Endodermal cell (in vitro differentiated cells): ENCODE measurements at regions not wholly inside any gene's neighbourhood (a gene's known extent, or its start where the extent isn't known, plus 50 kb on each side); places are given as distances from the start of the nearest gene placed in this dataset.
A peak's percentile ranks its signal among the peaks of the same experiment; 100 is the strongest.

Experiments used
- DNase-seq: peaks from one replicate; pipeline ENCODE4 v3.0.0-alpha.2; 2017
- H3K27ac ChIP-seq: 2 replicates; pipeline ENCODE4 v1.5.1; 2013; ENCODE audit warnings: mild to moderate bottlenecking, low read depth, low read length, moderate library complexity
- H3K27me3 ChIP-seq: 2 replicates; pipeline ENCODE4 v1.6.1; 2013; ENCODE audit warnings: mild to moderate bottlenecking, low read length, moderate library complexity; ENCODE audit not compliant: insufficient read depth, control insufficient read depth, poor library complexity, severe bottlenecking
- H3K36me3 ChIP-seq: 2 replicates; pipeline ENCODE4 v1.7.0; 2013; ENCODE audit warnings: mild to moderate bottlenecking, low read length, moderate library complexity; ENCODE audit not compliant: control insufficient read depth, insufficient read depth
- H3K4me1 ChIP-seq: one replicate; pipeline ENCODE4 v1.7.0; 2013; ENCODE audit warnings: low read length; ENCODE audit not compliant: control insufficient read depth, insufficient read depth
- H3K4me3 ChIP-seq: 2 replicates; pipeline ENCODE4 v1.5.1; 2013; ENCODE audit warnings: mild to moderate bottlenecking, low read length, moderate library complexity
- H3K9ac ChIP-seq: 2 replicates; pipeline ENCODE4 v1.6.1; 2013; ENCODE audit warnings: mild to moderate bottlenecking, low read length, moderate library complexity; ENCODE audit not compliant: poor library complexity, severe bottlenecking; ENCODE audit errors: extremely low read depth
- H3K9me3 ChIP-seq: 2 replicates; pipeline ENCODE4 v1.6.1; 2013; ENCODE audit warnings: mild to moderate bottlenecking, low read length, moderate library complexity; ENCODE audit not compliant: control insufficient read depth
- H3K27ac Mint-ChIP-seq: 2 replicates; pipeline ENCODE4 v1.8.0; 2020; ENCODE audit warnings: mixed read lengths
- H3K27me3 Mint-ChIP-seq: 2 replicates; pipeline ENCODE4 v1.8.0; 2021; ENCODE audit warnings: mild to moderate bottlenecking, mixed read lengths; ENCODE audit not compliant: insufficient read depth
- H3K36me3 Mint-ChIP-seq: 2 replicates; pipeline ENCODE4 v1.8.0; 2020; ENCODE audit warnings: low read depth, mixed read lengths
- H3K4me1 Mint-ChIP-seq: 2 replicates; pipeline ENCODE4 v1.8.0; 2020; ENCODE audit warnings: mixed read lengths
- H3K4me3 Mint-ChIP-seq: 2 replicates; pipeline ENCODE4 v1.8.0; 2020; ENCODE audit warnings: mild to moderate bottlenecking, moderate library complexity, mixed read lengths
- H3K9me3 Mint-ChIP-seq: 2 replicates; pipeline ENCODE4 v1.8.0; 2020; ENCODE audit warnings: mild to moderate bottlenecking, mixed read lengths
- WGBS, 2 experiments: methylation state at CpG; one replicate each; pipeline versions ENCODE4 v1.1.5 to v1.1.7; 2013; ENCODE audit warnings: missing lambda C conversion rate in 2 of 2, mixed read lengths in 1 of 2; ENCODE audit not compliant: insufficient coverage in 1 of 2, insufficient read length in 1 of 2; 5-methylcytosine and 5-hydroxymethylcytosine counted together
- TF ChIP-seq, protein P1 (sequence below): fragments of 200-600 bp; sonication (generic); conservative IDR thresholded peaks from 2 replicates; pipeline ENCODE4 v1.5.0; 2021; ENCODE audit warnings: antibody characterized with exemption, mild to moderate bottlenecking

DNA sequence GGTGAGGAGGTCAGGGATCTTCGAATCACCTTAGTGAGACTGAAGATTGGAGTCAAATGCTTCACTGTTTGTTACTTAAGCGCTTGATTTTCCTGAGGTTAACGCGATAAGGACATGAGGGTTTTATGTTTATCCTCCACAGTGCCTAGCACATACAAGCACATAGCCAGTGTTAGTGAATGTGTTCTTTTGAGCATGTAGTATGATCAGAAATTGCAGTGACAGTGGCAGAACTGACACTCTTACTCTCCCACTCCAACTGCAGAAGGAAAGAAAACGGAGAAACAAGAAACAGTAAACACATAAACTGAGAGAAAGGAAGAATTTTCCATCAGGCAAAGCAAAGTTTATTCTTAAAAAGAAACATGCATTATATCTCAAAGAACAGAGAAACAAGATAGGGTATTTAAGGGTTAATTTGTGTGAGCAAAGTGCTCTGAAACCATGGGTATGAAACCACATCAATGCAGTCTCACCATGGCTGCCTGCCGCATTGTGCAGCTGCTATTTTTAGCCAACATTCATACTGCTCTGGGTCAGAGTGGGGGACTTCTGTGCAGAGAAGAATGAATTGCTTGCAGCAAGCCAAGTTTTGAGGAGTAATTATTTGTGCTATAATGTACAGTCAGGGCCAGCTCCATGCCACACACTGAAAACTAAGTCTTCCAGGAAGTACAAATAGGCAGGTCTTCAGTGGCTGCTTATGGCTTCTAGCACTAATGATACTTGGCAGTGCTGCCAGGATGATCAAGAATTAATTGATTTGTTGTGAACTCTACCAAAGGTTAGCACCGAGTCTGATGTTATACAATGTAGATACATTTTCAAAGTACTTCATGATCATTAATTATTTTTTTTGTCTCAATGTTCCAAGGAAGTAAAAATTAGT lies 152.0 kb downstream of the MACC1 start:
- Mint-ChIP-seq H3K36me3 (peaks cover 61% of the 10 kb centered on the region), H3K27ac (peak overlapping the region; percentile 8), H3K4me3 (no peak overlapping the region), H3K4me1 (peaks cover 8% of the 10 kb centered on the region), H3K9me3 (peaks cover 54% of the 10 kb centered on the region), H3K27me3 (no peaks in the 10 kb centered on the region)
- peaks cover 5% of the 10 kb centered on the region for H3K4me1 ChIP-seq
- H3K4me3 ChIP-seq = no peak overlapping the region
- H3K27me3 ChIP-seq = no peaks in the 10 kb centered on the region
- no peaks in the 10 kb centered on the region for H3K36me3 ChIP-seq
- DNase-seq = no peak
- H3K9me3 ChIP-seq = peaks cover 32% of the 10 kb centered on the region
- 44 to 93% methylated on average over 1 to 6 of the region's 7 CpGs for WGBS, 2 experiments
- no peak overlapping the region for H3K9ac ChIP-seq
- TF ChIP-seq, protein P1, sequence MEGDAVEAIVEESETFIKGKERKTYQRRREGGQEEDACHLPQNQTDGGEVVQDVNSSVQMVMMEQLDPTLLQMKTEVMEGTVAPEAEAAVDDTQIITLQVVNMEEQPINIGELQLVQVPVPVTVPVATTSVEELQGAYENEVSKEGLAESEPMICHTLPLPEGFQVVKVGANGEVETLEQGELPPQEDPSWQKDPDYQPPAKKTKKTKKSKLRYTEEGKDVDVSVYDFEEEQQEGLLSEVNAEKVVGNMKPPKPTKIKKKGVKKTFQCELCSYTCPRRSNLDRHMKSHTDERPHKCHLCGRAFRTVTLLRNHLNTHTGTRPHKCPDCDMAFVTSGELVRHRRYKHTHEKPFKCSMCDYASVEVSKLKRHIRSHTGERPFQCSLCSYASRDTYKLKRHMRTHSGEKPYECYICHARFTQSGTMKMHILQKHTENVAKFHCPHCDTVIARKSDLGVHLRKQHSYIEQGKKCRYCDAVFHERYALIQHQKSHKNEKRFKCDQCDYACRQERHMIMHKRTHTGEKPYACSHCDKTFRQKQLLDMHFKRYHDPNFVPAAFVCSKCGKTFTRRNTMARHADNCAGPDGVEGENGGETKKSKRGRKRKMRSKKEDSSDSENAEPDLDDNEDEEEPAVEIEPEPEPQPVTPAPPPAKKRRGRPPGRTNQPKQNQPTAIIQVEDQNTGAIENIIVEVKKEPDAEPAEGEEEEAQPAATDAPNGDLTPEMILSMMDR = no peak
- peak overlapping the region; percentile 59 for H3K27ac ChIP-seq

DNA sequence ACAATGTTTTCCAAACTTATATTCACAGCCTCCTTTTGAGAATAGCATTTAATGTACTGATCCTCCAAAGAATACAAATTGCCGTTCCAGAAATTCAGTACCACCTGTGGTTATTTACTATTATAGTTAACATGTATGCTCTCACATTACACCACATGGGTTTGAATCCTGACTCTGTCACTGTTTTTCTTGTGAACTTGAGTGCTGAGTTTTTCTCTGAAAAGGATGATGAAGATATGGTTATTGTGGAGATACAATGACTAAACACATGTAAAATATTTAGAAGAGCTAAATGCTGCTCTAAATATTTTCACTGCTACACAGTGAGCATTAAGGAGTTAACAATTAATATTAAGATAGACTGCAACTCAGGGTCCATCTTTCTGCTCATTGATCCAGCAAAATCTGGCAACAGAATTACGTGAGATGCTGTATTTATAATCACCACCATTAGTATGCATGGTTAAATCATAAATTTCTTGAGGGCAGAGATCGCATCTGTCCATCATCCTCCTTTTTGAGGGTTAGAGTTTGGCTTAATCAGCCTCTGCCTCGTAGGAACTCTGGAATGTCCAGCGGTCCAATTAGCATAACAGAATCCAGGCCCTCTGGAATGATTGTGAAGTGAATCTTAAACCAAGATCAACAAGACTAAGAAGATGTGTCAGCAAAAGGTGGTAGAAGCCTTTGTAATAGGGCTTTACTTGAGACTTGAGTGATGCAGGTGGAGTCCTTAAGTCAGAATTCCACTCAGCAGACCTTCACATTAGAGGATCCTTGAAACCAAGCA lies 152.8 kb downstream of the MACC1 start:
- Mint-ChIP-seq H3K4me1 (peaks cover 8% of the 10 kb centered on the region), H3K27ac (peak overlapping the region; percentile 8), H3K36me3 (peaks cover 62% of the 10 kb centered on the region)

DNA sequence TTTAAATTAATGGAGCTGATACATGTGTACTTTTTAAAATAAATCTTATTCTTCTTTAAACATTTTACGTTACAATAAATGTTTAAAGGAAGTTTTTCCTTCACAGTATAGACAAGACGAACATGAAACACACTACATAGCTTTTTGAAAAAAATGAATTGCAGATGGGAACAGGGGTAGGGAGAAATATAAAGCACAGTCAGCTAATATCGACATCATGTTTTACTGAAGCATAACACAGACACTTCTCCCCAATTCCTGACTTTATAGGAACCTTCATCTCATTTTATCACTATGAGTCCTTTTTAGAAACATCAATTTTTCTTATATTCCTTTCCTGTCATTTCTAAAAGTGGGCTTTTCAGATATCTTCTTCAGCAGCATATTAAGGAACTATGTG lies 153.5 kb downstream of the MACC1 start:
- no peaks in the 10 kb centered on the region for H3K27me3 Mint-ChIP-seq
- peaks cover 8% of the 10 kb centered on the region for H3K4me1 Mint-ChIP-seq
- no peak overlapping the region for H3K9ac ChIP-seq
- DNase-seq = no peak
- H3K27ac ChIP-seq = no peak overlapping the region
- peaks cover 39% of the 10 kb centered on the region for H3K9me3 Mint-ChIP-seq
- H3K4me3 Mint-ChIP-seq = no peak overlapping the region
- H3K36me3 Mint-ChIP-seq = peaks cover 55% of the 10 kb centered on the region
- WGBS, 2 experiments = 92 to 100% methylated on average over 1 of the region's 3 CpGs
- TF ChIP-seq, protein P1 = no peak
- peaks cover 5% of the 10 kb centered on the region for H3K4me1 ChIP-seq
- no peak overlapping the region for H3K27ac Mint-ChIP-seq
- no peaks in the 10 kb centered on the region for H3K27me3 ChIP-seq
- H3K9me3 ChIP-seq = peaks cover 32% of the 10 kb centered on the region
- no peaks in the 10 kb centered on the region for H3K36me3 ChIP-seq
- H3K4me3 ChIP-seq = no peak overlapping the region

More for the DNA sequence above, 152.8 kb downstream of the MACC1 start:
- H3K27me3 ChIP-seq = no peaks in the 10 kb centered on the region
- Mint-ChIP-seq H3K27me3 (no peaks in the 10 kb centered on the region), H3K4me3 (no peak overlapping the region), H3K9me3 (peaks cover 47% of the 10 kb centered on the region)
- TF ChIP-seq, protein P1 = no peak
- DNase-seq = no peak
- peaks cover 5% of the 10 kb centered on the region for H3K4me1 ChIP-seq
- peak overlapping the region; percentile 15 for H3K27ac ChIP-seq
- no peaks in the 10 kb centered on the region for H3K36me3 ChIP-seq
- no peak overlapping the region for H3K4me3 ChIP-seq
- WGBS, 2 experiments = 78 to 90% methylated on average over 2 to 5 of the region's 5 CpGs
- no peak overlapping the region for H3K9ac ChIP-seq
- H3K9me3 ChIP-seq = peaks cover 32% of the 10 kb centered on the region
